HG03565 (cell line): ENCODE measurements at regions not wholly inside any gene's neighbourhood (a gene's known extent, or its start where the extent isn't known, plus 50 kb on each side); places are given as distances from the start of the nearest gene placed in this dataset.
"Not testable (repeated sequence)": the region's sequence is repeated elsewhere in the genome, so short reads cannot be mapped to it uniquely, and the experiment has no call there.

ENCODE experiments used
- ATAC-seq: cut with Tn5 transposase; IDR thresholded peaks from one replicate; pipeline ENCODE4 v1.9.1; 2021; ENCODE audit warnings: mild to moderate bottlenecking, moderate library complexity; ENCODE audit not compliant: unreplicated experiment

DNA sequence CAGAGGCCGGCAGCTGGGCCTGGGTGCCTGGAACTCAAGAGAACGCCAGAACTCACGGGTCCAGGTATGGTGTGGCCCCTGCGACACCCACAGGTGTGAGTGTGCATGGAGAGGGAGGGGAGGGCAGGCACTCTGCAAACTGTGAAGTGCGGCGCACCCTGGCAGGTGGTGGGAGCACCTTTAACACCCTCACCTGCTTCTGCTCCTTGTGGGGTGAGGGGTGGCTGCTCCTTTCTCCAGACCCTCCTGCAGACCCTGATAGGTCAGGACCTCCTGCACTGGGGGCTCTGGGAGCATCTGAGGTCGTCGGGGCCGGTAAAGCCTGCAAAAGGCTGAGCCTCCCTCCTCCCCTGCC, 324.7 kb upstream of the SFSWAP start:
- ATAC-seq, result no peak

DNA sequence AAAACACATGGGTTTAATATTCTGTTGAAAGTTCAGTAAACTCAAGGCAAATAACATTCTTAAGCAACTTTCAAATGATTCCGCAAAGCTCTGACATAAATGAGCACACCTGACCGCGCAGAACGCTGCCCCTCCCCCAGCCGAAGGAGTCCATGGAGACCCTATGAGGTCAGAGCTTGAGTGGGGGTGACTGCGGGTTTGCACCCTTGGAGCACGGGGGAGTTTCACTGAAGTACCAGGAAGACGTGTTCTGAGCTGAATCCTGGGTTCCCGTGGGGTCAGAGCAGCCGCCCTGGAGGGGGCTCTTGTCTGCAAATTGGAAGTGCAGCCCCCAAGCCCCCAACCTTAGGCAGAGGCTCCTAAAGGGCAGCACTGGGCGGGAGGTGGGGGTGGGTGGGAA, 324.1 kb upstream of the SFSWAP start:
- no peak for ATAC-seq

DNA sequence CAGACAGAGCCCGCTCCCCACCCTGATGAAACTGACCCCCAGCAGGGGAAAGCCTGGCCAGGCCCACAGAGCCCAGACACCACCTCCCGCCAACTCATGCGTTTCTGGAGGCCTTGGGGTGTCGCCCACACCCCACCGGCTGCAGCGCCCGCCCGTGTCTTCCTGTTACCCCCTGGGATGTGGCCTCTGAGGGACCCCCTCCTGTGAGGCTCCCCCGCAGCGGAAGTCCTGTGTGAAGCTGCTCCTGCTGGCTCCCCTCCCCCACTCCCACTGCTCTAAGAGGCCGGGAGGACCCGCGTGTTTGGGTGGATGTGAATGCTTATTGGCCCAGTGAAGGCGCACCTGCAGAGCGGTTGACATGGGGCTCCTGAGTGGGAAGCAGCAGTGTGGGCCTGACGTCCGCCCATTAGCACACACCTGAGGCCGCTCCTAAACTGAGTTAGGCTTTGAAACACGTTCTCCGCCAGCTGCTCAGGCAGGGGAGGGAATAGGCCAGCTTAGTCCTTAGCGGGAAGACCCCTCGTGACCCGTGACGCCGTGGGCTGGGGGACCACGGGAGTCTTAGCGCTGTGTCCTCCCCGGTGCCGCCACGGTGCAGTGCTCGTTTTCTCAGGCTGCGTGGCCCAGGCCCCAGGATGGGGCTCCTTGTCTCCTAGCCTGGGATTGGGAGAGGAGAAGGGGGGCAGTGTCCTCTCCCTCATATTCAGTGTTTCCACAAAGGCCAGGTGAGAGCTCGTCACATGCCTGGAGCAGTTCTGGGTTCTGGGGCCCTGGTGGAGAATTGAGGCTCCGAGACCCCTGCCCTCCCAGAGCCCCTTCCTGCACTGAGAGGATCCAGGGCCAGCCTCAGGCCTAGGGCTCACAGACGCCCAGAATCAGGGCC, 323.4 kb upstream of the SFSWAP start:
- ATAC-seq, result no peak

DNA sequence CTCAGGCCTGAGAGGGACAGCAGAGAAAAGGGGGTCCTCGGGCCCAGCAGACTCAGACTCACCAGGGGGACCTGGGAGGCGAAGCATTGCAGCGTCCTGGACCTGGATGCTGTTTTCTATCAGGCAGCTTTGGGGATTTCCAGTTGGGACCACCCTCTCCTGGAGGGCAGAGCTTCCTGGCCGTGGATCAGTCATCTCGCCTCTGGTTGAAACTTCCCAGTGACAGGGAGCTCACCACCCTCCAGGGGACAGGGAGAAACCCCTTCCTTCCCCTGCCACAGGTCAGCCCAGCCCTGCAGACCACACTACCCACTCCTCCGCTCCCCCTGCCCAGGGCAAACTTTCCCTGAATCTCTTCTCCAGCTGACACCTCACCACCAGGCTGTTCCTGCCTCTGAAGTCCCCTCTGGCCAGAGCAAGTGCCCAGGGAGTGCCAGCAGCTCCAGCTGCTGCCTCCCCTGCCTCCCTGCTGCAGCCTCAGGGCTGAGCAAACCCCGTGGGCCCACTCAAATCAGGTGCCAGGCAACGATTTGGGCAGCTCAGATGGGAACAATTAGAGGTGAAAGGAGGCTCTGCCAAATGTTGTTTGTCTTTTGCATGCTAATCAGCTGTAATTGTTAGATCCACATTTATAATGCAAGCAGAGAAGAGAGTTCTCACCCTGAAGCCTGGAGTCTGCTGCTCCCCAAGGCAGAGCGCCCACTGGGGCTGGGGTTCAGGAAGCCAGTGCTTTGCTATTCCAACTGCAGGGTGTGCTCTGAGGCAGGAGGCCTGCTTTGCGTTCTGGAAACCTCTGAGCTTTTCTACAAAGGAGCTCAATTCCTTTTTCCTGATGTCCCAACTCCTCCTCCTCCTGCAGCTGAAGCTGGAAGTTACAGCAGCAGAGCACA, 322.5 kb upstream of the SFSWAP start:
- not testable (repeated sequence) for ATAC-seq

DNA sequence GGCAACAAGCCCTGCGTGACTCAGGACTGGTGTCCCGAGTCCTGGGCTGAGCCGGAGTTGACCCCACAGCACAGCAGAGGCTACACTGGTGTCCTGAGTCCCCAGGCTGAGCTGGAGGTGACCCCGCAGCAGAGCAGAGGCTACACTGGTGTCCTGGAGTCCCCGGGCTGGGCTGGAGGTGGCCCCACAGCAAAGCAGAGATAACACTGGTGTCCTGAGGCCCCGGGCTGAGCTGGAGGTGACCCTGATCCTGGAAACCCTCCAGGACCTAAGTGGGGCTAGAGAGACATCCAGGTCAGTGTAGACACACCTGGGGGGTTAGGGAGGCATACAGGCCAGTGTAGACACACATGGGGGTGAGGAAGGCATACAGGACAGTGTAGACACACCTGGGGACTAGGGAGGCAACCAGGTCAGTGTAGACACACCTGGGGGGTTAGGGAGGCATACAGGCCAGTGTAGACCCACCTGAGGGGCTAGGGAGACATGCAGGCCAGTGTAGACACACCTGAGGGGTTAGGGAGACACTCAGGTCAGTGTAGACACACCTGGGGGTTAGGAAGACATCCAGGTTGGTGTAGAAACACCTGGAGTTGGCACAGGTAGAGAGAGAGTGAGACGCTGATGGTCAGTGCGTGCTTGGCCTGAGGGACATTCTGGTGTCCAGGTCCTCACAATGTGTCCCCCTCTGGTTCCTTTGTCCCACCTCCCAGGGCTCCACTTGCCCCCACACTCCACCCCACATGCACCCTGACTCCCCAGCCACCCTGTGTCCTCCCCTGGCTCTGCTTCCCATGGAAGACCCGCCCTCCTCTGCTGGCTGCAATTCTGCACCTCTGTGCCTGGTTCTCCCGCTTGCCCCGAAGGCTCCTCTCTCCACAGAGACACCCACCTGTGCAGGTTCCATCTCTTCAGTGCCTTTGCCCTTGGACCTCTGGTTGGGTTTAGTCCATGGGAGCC, 321.6 kb upstream of the SFSWAP start:
- ATAC-seq, result no peak

DNA sequence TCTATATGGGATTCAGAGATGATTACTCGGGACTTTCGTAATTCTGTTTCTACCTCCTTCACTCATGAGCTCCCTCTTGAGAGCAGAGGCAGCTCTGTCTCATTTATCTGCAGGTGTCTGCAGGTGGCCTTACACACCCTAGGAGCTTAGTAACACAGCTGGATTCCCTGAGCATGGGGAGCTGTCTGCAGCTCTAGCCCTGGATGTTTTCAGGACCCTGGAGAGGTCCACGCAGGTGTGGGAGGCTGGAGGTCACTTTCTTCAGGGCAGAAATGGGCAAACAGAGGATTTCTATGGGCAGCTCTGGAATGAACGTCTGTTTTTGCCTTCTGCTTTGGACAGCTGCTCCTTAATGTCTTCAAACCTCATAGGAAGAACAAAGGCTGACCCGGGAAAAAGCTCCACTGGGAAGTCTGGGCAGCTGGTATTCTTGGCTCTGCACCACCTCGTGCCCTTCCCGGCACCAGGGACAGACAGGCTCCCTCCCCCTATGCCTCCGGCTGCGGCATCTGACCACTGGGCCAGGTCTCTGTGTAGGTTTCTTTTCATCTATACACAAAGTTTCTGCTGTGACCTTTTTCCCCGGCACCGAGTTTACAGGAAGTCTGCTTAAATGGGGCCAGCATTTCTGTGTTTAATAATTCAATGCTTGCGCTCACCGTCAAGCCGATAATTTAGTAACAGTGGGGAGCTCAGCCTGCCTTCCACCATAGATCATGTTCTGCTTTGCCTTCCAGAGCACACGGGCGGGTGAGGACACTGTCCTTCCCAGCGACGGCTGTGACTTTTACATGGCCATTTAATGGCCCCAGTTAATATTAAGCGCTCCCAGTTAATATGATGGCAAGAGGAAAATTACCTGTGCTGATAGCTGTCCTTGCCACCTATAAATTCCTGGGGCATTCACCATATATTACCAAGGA, 320.2 kb upstream of the SFSWAP start:
- no peak for ATAC-seq

DNA sequence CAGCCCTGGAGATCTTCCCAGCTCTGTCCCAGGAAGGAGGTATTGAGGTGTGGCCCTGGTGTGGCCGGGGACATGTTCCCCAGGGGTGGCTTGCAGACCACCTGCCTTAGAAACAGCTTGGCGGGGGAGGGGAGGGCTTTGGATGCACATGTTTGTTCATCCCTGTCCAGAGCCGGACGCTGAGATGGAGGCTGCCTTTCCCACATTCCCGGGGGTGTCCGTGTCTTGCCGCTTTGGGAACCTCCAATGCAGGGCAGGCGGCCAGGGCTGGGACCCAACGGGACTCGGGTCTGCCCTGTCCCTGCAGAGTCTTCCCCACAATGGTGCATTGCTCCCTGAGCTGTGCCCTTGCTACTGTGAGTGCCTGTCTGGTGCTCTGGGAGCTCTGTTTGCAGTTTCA, 319.5 kb upstream of the SFSWAP start:
- ATAC-seq, result no peak

DNA sequence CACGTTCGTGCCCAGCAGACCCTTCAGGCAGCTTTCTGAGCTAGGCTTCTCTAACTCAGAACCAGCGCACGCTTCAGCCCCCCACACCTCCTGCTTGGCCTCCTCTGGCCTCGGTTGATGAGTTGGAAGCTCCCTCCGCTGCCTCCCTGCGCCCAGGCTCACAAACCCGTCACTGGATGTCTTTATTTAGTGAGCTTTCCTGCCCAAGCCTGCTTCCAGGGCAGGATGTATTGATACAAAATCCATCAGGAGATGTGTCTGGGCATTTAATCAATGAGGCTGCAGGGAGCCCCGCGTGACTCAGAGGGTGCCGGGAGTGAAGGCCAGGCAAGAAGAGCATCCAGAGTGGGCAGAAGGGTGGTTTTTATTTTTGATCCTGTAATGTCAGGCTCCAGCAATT, 316.1 kb upstream of the SFSWAP start:
- ATAC-seq, result not testable (repeated sequence)

DNA sequence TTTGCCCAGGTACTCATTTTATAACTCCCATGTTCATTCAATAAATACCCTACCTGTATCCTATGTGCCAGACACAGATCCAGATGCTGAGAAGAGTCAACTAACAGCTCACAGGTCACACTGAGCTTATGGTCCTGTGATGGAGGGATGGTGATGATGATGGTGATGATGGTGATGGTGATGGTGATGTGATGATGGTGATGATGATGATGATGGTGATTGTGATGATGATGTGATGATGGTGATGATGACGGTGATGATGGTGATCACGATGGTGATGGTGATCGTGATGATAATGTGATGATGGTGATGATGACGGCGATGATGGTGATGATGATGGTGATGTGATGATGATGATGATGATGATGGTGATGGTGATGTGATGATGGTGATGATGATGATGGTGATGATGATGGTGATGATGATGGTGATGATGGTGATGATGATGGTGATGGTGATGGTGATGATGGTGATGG, 315.6 kb upstream of the SFSWAP start:
- not testable (repeated sequence) for ATAC-seq

DNA sequence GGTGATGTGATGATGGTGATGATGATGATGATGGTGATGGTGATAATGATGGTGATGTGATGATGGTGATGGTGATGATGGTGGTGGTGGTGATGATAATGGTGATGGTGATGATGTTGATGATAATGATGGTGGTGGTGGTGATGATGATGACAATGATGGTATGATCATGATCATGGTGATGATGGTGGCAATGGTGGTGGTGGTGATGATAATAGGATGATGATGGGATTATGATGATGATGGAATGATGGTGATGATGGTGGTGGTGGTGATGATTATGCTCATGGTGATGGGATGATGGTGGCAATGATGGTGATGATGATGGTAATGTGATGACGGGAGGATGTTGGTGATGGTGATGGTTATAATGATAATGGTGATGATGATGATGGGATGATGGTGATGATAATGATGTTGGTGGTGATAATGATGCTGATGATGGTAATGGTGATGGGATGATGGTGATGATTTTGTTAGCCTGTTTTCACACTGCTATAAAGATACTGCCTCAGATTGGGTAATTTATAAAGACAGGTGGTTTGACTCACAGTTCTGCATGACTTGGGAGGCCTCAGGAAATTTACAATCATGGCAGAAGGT, 314.8 kb upstream of the SFSWAP start:
- ATAC-seq, result no peak

DNA sequence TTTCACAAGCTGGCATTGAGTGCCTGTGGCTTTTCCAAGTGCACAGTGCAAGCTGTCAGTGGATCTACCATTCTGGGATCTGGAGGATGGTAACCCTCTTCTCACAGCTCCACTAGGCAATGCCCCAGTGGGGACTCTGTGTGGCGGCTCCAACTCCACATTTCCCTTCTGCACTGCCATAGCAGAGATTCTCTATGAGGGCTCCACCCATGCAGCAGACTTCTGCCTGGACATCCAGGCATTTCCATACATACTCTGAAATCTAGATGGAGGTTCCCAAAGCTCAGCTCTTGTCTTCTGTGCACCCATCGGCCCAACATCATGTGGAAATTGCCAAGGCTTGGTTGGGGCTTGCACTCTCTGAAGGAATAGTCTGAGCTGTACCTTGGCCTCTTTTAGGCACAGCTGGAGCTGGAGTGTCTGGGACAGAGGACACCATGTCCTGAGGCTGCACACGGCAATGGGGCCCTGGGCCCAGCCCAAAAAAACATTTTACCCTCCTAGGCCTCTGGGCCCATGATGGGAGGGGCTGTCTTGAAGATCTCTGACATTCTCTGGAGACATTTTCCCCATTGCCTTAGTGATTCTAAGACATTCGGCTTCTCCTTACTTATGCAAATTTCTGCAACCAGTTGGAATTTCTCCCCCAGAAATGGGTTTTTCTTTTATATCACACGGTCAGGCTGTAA, 313.3 kb upstream of the SFSWAP start:
- no peak for ATAC-seq

DNA sequence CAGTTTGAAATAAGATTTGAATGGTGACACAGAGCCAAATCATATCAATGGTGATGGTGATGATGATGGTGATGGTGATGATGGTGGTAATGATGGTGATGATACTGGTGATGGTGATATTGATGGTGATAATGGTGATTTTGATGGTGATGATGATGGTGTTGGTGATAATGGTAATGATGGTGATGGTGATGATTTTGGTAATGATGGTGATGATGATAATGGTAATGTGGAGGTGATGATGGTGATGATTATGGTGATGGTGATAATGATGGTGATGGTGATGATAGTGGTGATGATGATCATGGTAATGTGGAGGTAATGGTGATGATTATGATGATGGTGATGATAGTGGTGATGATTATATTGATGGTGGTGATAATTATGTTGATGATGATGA, 311.9 kb upstream of the SFSWAP start:
- ATAC-seq, result no peak

DNA sequence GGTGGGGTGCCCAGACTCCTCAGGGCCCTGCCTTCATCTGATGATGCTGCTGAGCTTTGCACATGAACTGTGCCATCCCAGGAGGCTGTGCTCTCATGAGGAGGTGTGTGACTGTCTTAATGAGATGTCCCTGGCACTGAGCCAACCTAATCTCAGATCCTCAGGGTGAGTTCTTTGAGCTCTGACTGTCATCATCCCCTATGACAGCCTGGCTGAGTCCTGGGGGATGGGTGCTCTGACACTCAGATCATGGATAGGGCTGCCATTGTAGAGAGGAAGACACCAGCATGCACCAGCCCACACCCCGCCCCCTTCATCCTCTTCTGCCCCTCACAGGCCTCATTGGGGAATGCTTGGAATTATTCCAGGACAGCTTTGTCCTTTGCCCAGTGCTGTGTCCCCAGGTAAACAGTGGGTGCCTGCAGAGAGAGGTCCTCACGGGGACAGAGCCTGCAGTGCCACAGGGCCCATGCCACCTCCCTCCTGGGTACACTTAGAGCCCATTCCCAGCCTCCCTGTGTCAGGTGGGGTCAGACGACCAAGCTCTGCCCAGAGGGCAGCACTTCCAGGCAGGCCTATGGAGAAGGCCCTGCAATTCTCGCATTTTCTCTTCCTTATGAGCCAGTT, 310.1 kb upstream of the SFSWAP start:
- ATAC-seq, result not testable (repeated sequence)

DNA sequence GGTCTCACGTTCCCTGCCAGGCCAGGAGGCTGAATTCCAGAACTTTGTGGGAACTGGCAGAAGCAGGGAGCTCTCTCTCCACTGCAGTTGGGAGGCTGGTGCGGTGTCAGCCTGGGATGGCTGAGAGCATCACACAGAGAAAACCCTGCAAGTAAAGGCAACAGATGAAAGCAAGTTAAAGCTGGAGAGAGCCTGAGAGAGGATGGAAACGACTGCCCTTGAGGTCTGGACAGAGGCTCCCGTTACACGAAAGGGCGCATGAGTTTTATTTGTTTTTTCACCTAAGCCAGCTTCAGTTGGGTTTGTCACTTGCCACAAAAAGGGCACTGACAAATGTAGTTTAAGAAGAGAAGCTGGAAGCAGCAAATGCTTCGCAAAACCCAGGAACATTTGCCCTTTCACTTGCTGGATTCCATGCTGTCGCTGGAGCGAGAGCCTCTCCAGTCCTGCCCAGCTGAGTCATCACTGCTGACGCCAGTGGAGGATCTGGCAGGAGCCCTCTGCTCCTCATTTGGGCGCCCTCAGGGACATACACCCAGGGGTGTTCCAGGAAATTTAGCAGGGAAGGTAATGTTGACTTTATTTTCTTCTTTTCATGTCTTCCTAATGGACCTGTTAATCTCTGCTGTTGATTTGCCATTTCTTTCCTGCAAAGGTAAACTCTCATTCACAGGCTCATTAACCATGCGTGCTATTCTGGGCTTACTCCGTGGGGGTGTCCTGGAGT, 308.8 kb upstream of the SFSWAP start:
- ATAC-seq, result not testable (repeated sequence)

DNA sequence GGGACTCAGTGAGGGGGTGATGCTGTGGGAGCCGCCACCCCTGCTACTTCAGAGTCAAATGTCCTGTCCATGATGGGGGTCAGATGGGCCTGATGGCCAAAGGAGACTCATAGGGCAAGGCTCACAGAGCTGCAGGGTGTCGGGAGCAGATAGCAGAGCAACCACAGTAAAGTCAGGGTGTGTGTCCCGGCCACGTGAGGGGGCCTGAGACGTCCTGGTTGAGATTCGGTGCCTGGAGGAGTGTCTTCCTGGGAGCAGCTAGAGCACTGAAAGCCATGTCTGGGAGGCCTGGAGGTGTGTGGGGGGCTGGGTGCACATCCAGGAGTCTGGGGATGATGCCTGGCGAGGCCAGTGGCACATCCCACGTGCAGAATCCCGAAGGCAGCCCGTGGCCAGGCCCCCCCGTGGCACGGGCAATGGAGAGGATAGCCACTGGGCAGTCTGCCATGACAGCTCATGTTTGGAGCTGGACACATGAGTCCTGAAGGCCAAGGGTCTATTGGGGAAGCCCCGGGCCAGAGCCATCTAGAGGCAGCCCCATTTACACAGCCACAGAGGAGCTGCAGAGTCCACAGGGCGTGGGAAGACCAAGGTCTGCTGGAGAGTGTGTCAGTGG, 308.0 kb upstream of the SFSWAP start:
- ATAC-seq, result no peak

DNA sequence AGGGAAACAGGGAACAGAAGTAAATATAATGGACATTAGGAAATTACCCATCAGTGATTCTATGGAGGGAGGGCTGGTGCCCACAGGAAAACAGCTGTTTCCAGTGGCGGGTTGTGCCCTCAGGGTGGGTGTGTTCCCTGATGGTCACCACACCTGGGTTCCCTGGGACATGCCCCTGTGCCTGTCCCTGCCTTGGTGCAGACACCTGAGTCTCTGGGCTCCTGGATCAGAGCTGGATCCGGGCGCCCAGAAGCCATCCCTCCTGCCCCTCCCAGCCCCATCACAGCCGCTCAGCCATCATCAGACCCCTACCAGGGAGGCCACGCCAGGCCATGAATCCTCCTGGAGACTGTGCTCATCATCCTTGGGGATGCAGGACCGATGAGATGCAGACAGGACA, 307.2 kb upstream of the SFSWAP start:
- ATAC-seq, result no peak

DNA sequence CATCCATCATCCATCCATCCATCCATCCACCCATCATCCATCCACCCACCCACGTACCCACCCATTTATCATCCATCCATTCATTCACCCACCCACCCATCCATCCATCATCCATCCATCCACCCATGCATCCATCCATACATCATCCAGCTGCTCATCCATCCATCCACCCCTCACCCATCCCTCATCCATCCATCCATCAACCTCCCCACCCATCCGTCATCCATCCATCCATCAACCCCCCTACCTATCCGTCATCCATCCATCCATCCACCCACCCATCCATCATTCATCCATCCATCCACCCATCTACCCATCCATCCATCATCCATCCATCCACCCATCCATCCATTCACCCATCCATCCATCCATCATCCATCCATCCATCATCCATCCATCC, 306.2 kb upstream of the SFSWAP start:
- no peak for ATAC-seq
